ENCODE measurements at regions not wholly inside any gene's neighbourhood (a gene's known extent, or its start where the extent isn't known, plus 50 kb on each side); places are given as distances from the start of the nearest gene placed in this dataset.

- TF ChIP-seq POLR2A (IDR thresholded peaks at IDR 0.05) (no peak), CTCF (IDR thresholded peaks at IDR 0.05) (no peak)
- Histone ChIP-seq H3K4me1 (no peaks in the 10 kb centered on the region), H3K36me3 (no peaks in the 10 kb centered on the region), H3K27me3 (no peaks in the 10 kb centered on the region), H3K4me3 (no peak overlapping the region), H3K27ac (no peak overlapping the region), H3K9me3 (peaks cover 0 to 7% (median 0%) of the 10 kb centered on the region in 4 donors)
- no peak for DNase-seq
Observed at GRCh38 chr11:97364047-97364446, 974.2 kb downstream of the JRKL start.

- no peaks in the 10 kb centered on the region for H3K4me1 ChIP-seq
- H3K36me3 ChIP-seq: no peaks in the 10 kb centered on the region
- H3K27me3 ChIP-seq: no peaks in the 10 kb centered on the region
- H3K27ac ChIP-seq: no peak overlapping the region
- no peak overlapping the region for H3K4me3 ChIP-seq
- H3K9me3 ChIP-seq: peaks cover 0 to 7% (median 0%) of the 10 kb centered on the region in 4 donors
- DNase-seq: no peak
- TF ChIP-seq POLR2A (IDR thresholded peaks at IDR 0.05): no peak
- no peak for TF ChIP-seq CTCF (IDR thresholded peaks at IDR 0.05)
Observed at GRCh38 chr11:97367406-97368083, 977.7 kb downstream of the JRKL start.

GRCh38 chr11:97389270-97389669, 999.5 kb downstream of the JRKL start:
- H3K36me3 ChIP-seq: no peaks in the 10 kb centered on the region
- no peak overlapping the region for H3K27ac ChIP-seq
- H3K4me1 ChIP-seq: no peaks in the 10 kb centered on the region
- TF ChIP-seq POLR2A (IDR thresholded peaks at IDR 0.05) (no peak), CTCF (IDR thresholded peaks at IDR 0.05) (no peak)
- no peaks in the 10 kb centered on the region for H3K27me3 ChIP-seq
- no peak for DNase-seq
- H3K9me3 ChIP-seq: no peaks in the 10 kb centered on the region
- no peak overlapping the region for H3K4me3 ChIP-seq

GRCh38 chr11:97398246-97398645, 1008.4 kb downstream of the JRKL start:
- no peak for DNase-seq
- no peaks in the 10 kb centered on the region for H3K27me3 ChIP-seq
- H3K27ac ChIP-seq: no peak overlapping the region
- no peaks in the 10 kb centered on the region for H3K4me1 ChIP-seq
- no peak for TF ChIP-seq CTCF (IDR thresholded peaks at IDR 0.05)
- no peak for TF ChIP-seq POLR2A (IDR thresholded peaks at IDR 0.05)
- no peaks in the 10 kb centered on the region for H3K9me3 ChIP-seq
- H3K36me3 ChIP-seq: no peaks in the 10 kb centered on the region
- H3K4me3 ChIP-seq: no peak overlapping the region

- H3K27ac ChIP-seq: no peak overlapping the region
- H3K4me3 ChIP-seq: no peak overlapping the region
- H3K27me3 ChIP-seq: no peaks in the 10 kb centered on the region
- no peak for DNase-seq
- H3K4me1 ChIP-seq: no peaks in the 10 kb centered on the region
- TF ChIP-seq POLR2A (IDR thresholded peaks at IDR 0.05) (no peak), CTCF (IDR thresholded peaks at IDR 0.05) (no peak)
- H3K9me3 ChIP-seq: peaks cover 0 to 15% (median 0%) of the 10 kb centered on the region in 4 donors
- no peaks in the 10 kb centered on the region for H3K36me3 ChIP-seq
Observed at GRCh38 chr11:97409141-97409540, 1019.3 kb downstream of the JRKL start.

GRCh38 chr11:97414801-97415200, 1025.0 kb downstream of the JRKL start:
- DNase-seq: no peak
- Histone ChIP-seq H3K4me3 (no peak overlapping the region), H3K27me3 (no peaks in the 10 kb centered on the region), H3K9me3 (peaks cover 0 to 4% (median 0%) of the 10 kb centered on the region in 4 donors), H3K27ac (no peak overlapping the region), H3K36me3 (no peaks in the 10 kb centered on the region), H3K4me1 (no peaks in the 10 kb centered on the region)
- TF ChIP-seq CTCF (IDR thresholded peaks at IDR 0.05) (no peak), POLR2A (IDR thresholded peaks at IDR 0.05) (no peak)

Measured in Peyer's patch (tissue), 4 donors.